Liver (tissue), 3 donors: ENCODE measurements at regions not wholly inside any gene's neighbourhood (a gene's known extent, or its start where the extent isn't known, plus 50 kb on each side); places are given as distances from the start of the nearest gene placed in this dataset.

Experiments
- FOXA1 ChIP-seq: IDR thresholded peaks from 2 replicates; pipeline ENCODE4 v1.6.1; 2016; ENCODE audit warnings: antibody characterized with exemption
- GABPA ChIP-seq, 2 donors: IDR thresholded peaks in 1 of 2; conservative IDR thresholded peaks in 1 of 2; 2 replicates each; pipeline ENCODE4 v1.6.1; 2016; ENCODE audit warnings: antibody characterized with exemption in 2 of 2, mild to moderate bottlenecking in 1 of 2, moderate library complexity in 1 of 2
- HNF4A ChIP-seq, 2 donors: conservative IDR thresholded peaks; 2 replicates each; pipeline ENCODE4 v1.6.1; 2016; ENCODE audit warnings: antibody characterized with exemption in 2 of 2, mild to moderate bottlenecking in 2 of 2
- JUND ChIP-seq, 2 donors: IDR thresholded peaks; 2 replicates each; pipeline ENCODE4 v1.6.1; 2016; ENCODE audit warnings: antibody characterized with exemption in 2 of 2
- RAD21 ChIP-seq, 2 donors: IDR thresholded peaks; 2 replicates each; pipeline ENCODE4 v1.6.1; 2016; ENCODE audit warnings: antibody characterized with exemption in 2 of 2, mild to moderate bottlenecking in 2 of 2
- RXRA ChIP-seq, 2 donors: IDR thresholded peaks; 2 replicates each; pipeline ENCODE4 v1.6.1; 2017 to 2018; ENCODE audit warnings: antibody characterized with exemption in 2 of 2, mild to moderate bottlenecking in 1 of 2
- TAF1 ChIP-seq: conservative IDR thresholded peaks from 2 replicates; pipeline ENCODE4 v1.6.1; 2016; ENCODE audit warnings: antibody characterized with exemption, mild to moderate bottlenecking
- YY1 ChIP-seq: IDR thresholded peaks from 2 replicates; pipeline ENCODE4 v1.6.1; 2016; ENCODE audit warnings: antibody characterized with exemption, mild to moderate bottlenecking
- TF ChIP-seq, protein P1 (sequence below): fragments of 150-350 bp; IDR thresholded peaks from 2 replicates; pipeline ENCODE4 v1.5.1; 2017; ENCODE audit warnings: improper control_type of control experiment, low read depth, low read length; ENCODE audit not compliant: missing input control
- TF ChIP-seq, protein P2 (sequence below): IDR thresholded peaks from 2 replicates; pipeline ENCODE4 v1.6.1; 2016; ENCODE audit warnings: antibody characterized with exemption
- donor health status: healthy.
- donor health status: healthy.

DNA sequence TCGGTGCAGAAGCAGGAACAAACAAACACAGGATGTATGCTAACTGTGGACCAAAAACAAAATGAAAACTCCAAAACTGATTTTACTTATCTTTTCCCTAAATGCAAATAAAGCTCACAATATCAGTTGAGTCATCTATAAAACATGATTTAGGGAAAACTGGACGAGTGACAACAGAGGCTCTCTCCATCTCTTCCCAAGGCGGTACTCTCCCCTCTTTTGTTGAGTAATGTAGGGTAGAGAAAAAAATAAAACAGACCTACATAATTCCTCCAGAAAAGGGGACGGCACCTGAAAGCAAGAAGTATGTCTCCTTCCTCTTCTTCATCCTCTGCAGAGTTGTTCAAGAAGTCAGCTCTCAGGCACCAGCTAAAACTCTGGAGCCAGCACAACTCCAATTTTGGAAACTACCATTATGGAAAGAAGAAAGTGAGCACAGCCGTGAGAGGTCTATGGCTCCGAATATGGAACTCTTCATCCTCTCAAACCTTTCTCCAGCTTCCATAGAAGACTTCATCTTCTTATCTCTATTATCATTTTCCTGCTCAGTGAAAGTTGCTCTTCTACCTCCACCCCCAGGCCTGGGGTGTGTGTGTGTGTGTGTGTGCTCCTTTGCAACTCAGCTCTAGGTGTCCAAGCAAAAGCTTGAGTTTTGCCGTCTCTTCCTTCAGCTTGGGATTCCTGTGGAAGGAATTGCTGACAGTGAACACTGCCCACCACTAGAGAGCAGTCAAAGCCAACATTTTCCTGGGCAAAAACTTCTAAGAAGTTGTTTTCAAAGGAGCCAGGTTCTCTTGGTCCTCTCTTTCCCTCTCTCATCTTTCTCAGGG is 155.4 kb downstream of the DIO2 start:
- TF ChIP-seq, protein P1, sequence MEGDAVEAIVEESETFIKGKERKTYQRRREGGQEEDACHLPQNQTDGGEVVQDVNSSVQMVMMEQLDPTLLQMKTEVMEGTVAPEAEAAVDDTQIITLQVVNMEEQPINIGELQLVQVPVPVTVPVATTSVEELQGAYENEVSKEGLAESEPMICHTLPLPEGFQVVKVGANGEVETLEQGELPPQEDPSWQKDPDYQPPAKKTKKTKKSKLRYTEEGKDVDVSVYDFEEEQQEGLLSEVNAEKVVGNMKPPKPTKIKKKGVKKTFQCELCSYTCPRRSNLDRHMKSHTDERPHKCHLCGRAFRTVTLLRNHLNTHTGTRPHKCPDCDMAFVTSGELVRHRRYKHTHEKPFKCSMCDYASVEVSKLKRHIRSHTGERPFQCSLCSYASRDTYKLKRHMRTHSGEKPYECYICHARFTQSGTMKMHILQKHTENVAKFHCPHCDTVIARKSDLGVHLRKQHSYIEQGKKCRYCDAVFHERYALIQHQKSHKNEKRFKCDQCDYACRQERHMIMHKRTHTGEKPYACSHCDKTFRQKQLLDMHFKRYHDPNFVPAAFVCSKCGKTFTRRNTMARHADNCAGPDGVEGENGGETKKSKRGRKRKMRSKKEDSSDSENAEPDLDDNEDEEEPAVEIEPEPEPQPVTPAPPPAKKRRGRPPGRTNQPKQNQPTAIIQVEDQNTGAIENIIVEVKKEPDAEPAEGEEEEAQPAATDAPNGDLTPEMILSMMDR: peak; percentile 56
- TF ChIP-seq TAF1 (no peak), GABPA (IDR thresholded peaks at IDR 0.05 in 1 of 2, conservative IDR thresholded peaks at IDR 0.05 in 1 of 2) (no peak), JUND (IDR thresholded peaks at IDR 0.05) (no peak), YY1 (no peak), FOXA1 (no peak), HNF4A (conservative IDR thresholded peaks at IDR 0.05) (no peak), RAD21 (IDR thresholded peaks at IDR 0.05) (peak; percentile 77 to 78), RXRA (IDR thresholded peaks at IDR 0.05) (no peak)
- TF ChIP-seq, protein P2, sequence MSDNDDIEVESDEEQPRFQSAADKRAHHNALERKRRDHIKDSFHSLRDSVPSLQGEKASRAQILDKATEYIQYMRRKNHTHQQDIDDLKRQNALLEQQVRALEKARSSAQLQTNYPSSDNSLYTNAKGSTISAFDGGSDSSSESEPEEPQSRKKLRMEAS: no peak
